HepG2 (cell line): ENCODE measurements at regions not wholly inside any gene's neighbourhood (a gene's known extent, or its start where the extent isn't known, plus 50 kb on each side); places are given as distances from the start of the nearest gene placed in this dataset.
A peak's percentile ranks its signal among the peaks of the same experiment; 100 is the strongest.

Source experiments
- AGO1 ChIP-seq: fragments of 200-400 bp; formaldehyde crosslinking; IDR thresholded peaks from 2 replicates; pipeline ENCODE4 v1.6.1; 2017; ENCODE audit warnings: mild to moderate bottlenecking, low read depth, low read length, moderate library complexity; ENCODE audit not compliant: poor library complexity, severe bottlenecking
- AKNA ChIP-seq: sonication (generic); formaldehyde crosslinking; IDR thresholded peaks from 2 replicates; pipeline ENCODE4 v1.4.0; 2020; ENCODE audit warnings: missing genetic modification reagents, borderline replicate concordance
- ATRX ChIP-seq: sonication (generic); formaldehyde crosslinking; IDR thresholded peaks from 2 replicates; pipeline ENCODE4 v1.4.0; 2020; ENCODE audit warnings: missing genetic modification reagents, borderline replicate concordance
- BRCA1 ChIP-seq: sonication (generic); formaldehyde crosslinking; IDR thresholded peaks from 2 replicates; pipeline ENCODE4 v1.4.0; 2020; ENCODE audit warnings: missing genetic modification reagents
- CENPBD1 ChIP-seq: sonication (generic); formaldehyde crosslinking; IDR thresholded peaks from 2 replicates; pipeline ENCODE4 v1.8.0; 2022; ENCODE audit warnings: missing genetic modification reagents, low read depth, mild to moderate bottlenecking, borderline replicate concordance
- CHD4 ChIP-seq: fragments of 200-600 bp; sonication (generic); IDR thresholded peaks from 2 replicates; pipeline ENCODE4 v1.7.0; 2017; ENCODE audit warnings: mild to moderate bottlenecking, low read length, borderline replicate concordance
- FOXK2 ChIP-seq: fragments of 450-650 bp; IDR thresholded peaks from 2 replicates; pipeline ENCODE4 v1.6.1; 2016
- GATAD1 ChIP-seq: IDR thresholded peaks from 2 replicates; pipeline ENCODE4 v1.6.1; 2016; ENCODE audit warnings: missing genetic modification reagents, missing compliant biosample characterization
- HMG20B ChIP-seq: conservative IDR thresholded peaks from 2 replicates; pipeline ENCODE4 v1.6.1; 2016; ENCODE audit warnings: missing genetic modification reagents, missing compliant biosample characterization
- KDM3A ChIP-seq: IDR thresholded peaks from 2 replicates; pipeline ENCODE4 v1.6.1; 2018; ENCODE audit warnings: low read depth, missing compliant biosample characterization
- NCOA5 ChIP-seq: sonication (generic); formaldehyde crosslinking; IDR thresholded peaks from 2 replicates; pipeline ENCODE4 v1.4.0; 2020; ENCODE audit warnings: missing genetic modification reagents
- REPIN1 ChIP-seq: sonication (generic); formaldehyde crosslinking; IDR thresholded peaks from 2 replicates; pipeline ENCODE4 v1.8.0; 2022; ENCODE audit warnings: missing genetic modification reagents, low read depth, mild to moderate bottlenecking, borderline replicate concordance
- SMAD9 ChIP-seq: sonication (generic); formaldehyde crosslinking; IDR thresholded peaks from 2 replicates; pipeline ENCODE4 v1.5.1; 2020; ENCODE audit warnings: mild to moderate bottlenecking, missing genetic modification reagents
- TAF15 ChIP-seq: fragments of 200-400 bp; formaldehyde crosslinking; IDR thresholded peaks from one replicate; pipeline ENCODE4 v1.6.1; 2018; ENCODE audit warnings: mild to moderate bottlenecking, low read depth, low read length; ENCODE audit not compliant: poor library complexity, severe bottlenecking
- ZNF251 ChIP-seq: sonication (generic); formaldehyde crosslinking; IDR thresholded peaks from 2 replicates; pipeline ENCODE4 v1.9.0; 2021; ENCODE audit warnings: mild to moderate bottlenecking, missing genetic modification reagents
- ZNF619 ChIP-seq: sonication (generic); formaldehyde crosslinking; IDR thresholded peaks from 2 replicates; pipeline ENCODE4 v1.4.0; 2020; ENCODE audit warnings: mild to moderate bottlenecking, missing genetic modification reagents
- ZNF737 ChIP-seq: sonication (generic); formaldehyde crosslinking; IDR thresholded peaks from 2 replicates; pipeline ENCODE4 v1.5.0; 2020; ENCODE audit warnings: missing genetic modification reagents, mild to moderate bottlenecking, borderline replicate concordance
- TF ChIP-seq, protein P1 (sequence below): sonication (generic); formaldehyde crosslinking; IDR thresholded peaks from 2 replicates; pipeline ENCODE4 v1.4.0; 2020; ENCODE audit warnings: missing genetic modification reagents
- TF ChIP-seq, protein P2 (sequence below), 2 experiments: sonication (generic) in 1 of 2; formaldehyde crosslinking in 1 of 2; IDR thresholded peaks; 2 replicates each; pipeline versions ENCODE4 v1.4.0 to v1.6.1; 2018 to 2020; ENCODE audit warnings: missing genetic modification reagents in 2 of 2, borderline replicate concordance in 1 of 2, low read depth in 1 of 2, mild to moderate bottlenecking in 1 of 2, missing biosample characterization in 1 of 2
- TF ChIP-seq, protein P3 (sequence below): sonication (generic); formaldehyde crosslinking; IDR thresholded peaks from 2 replicates; pipeline ENCODE4 v1.9.0; 2021; ENCODE audit warnings: missing genetic modification reagents, borderline replicate concordance

DNA sequence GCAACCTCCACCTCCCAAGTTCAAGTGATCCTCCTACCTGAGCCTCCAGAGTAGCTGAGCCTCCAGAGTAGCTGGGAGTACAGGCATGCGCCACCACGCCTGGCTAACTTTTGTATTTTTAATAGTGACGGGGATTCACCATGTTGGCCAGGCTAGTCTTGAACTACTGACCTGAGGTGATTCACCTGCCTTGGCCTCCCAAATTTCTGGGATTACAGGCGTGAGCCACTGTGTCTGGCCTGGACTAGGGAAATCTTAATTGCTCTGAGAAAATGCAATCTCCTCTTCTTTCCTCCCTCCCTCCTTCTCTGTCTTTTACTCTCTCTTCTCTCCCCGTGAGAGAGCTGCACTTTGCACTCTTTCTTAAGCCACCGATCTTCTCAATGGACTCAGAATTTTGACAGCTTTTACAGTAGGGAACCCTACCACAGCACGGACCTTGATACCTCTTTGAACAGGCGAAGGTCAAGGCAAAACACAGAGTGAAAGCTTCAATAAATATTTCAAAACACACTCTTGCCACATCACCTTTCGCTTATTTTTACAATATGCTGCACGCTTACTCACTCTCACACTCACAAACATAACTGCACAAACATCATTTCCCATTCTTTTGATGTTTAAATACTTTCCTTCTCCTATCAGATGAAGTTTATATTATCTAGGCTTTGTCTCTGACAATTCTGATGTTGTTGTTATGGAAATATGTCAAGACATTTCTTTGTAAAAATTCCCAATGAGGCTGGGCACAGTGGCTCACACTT is 173.4 kb upstream of the NRP1 start (continued):
- TF ChIP-seq, protein P1, sequence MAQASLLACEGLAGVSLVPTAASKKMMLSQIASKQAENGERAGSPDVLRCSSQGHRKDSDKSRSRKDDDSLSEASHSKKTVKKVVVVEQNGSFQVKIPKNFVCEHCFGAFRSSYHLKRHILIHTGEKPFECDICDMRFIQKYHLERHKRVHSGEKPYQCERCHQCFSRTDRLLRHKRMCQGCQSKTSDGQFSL = no peak
- TF ChIP-seq HMG20B (CRISPR knock-in tag) (no peak; the same call in 1 of the 2 replicates), BRCA1 (0 out of 2 replicates have a peak, but pooled peaks have one; percentile 48), CENPBD1 (CRISPR knock-in tag) (no peak), CHD4 (peak; percentile 84; the same call in 1 of the 2 replicates), ZNF737 (CRISPR knock-in tag) (no peak), NCOA5 (CRISPR knock-in tag) (no peak), AKNA (CRISPR knock-in tag) (no peak; the same call in 1 of the 2 replicates), GATAD1 (0 out of 2 replicates have a peak, but pooled peaks have one; percentile 26), KDM3A (CRISPR knock-in tag) (peak; percentile 54; the same call in 1 of the 2 replicates), FOXK2 (no peak), ATRX (CRISPR knock-in tag) (no peak), REPIN1 (CRISPR knock-in tag) (peak; percentile 59; the same call in 1 of the 2 replicates), AGO1 (no peak), ZNF251 (CRISPR knock-in tag) (no peak), TAF15 (no peak), ZNF619 (CRISPR knock-in tag) (no peak), SMAD9 (CRISPR knock-in tag) (no peak)
- TF ChIP-seq, protein P2, sequence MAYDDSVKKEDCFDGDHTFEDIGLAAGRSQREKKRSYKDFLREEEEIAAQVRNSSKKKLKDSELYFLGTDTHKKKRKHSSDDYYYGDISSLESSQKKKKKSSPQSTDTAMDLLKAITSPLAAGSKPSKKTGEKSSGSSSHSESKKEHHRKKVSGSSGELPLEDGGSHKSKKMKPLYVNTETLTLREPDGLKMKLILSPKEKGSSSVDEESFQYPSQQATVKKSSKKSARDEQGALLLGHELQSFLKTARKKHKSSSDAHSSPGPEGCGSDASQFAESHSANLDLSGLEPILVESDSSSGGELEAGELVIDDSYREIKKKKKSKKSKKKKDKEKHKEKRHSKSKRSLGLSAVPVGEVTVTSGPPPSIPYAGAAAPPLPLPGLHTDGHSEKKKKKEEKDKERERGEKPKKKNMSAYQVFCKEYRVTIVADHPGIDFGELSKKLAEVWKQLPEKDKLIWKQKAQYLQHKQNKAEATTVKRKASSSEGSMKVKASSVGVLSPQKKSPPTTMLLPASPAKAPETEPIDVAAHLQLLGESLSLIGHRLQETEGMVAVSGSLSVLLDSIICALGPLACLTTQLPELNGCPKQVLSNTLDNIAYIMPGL (CRISPR knock-in tag; IDR thresholded peaks at IDR 0.05; ENCODE audit: borderline replicate concordance in 1 of 2, low read depth in 1 of 2) = no peak
- TF ChIP-seq, protein P3, sequence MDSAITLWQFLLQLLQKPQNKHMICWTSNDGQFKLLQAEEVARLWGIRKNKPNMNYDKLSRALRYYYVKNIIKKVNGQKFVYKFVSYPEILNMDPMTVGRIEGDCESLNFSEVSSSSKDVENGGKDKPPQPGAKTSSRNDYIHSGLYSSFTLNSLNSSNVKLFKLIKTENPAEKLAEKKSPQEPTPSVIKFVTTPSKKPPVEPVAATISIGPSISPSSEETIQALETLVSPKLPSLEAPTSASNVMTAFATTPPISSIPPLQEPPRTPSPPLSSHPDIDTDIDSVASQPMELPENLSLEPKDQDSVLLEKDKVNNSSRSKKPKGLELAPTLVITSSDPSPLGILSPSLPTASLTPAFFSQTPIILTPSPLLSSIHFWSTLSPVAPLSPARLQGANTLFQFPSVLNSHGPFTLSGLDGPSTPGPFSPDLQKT (CRISPR knock-in tag) = no peak
